SK-N-SH (cell line): ENCODE measurements at regions not wholly inside any gene's neighbourhood (a gene's known extent, or its start where the extent isn't known, plus 50 kb on each side); places are given as distances from the start of the nearest gene placed in this dataset.

Experiments used
- CTCF ChIA-PET: fragments of 300-600, 350-600 bp; formaldehyde crosslinking; extraction: SDS; loops from one replicate; lab custom pipeline; 2021; lab: Yijun Ruan, JAX
- POLR2A ChIA-PET: fragments of 350-600 bp; sonication (Branson Sonifier 250); formaldehyde crosslinking; extraction: SDS; loops from one replicate; lab custom pipeline; 2020; ENCODE audit warnings: antibody characterized with exemption, inconsistent platforms; lab: Yijun Ruan, JAX
- DNase-seq: peaks from one replicate; pipeline ENCODE4 v3.0.0; 2012
- H2AFZ ChIP-seq: fragments of 200-600 bp; sonication (generic); 2 replicates; pipeline ENCODE4 v1.8.1; 2016; ENCODE audit warnings: antibody characterized with exemption, mild to moderate bottlenecking, low read depth
- H3F3A ChIP-seq: fragments of 200-600 bp; sonication (generic); replicated peaks from 2 replicates; pipeline ENCODE3; 2016; ENCODE audit warnings: antibody characterized with exemption, mild to moderate bottlenecking; ENCODE audit not compliant: insufficient read depth
- H3K27ac ChIP-seq, 2 experiments: fragments of 200-500 bp in 1 of 2; fragments of 200-600 bp in 1 of 2; sonication (Bioruptor generic) in 1 of 2; sonication (generic), shearing (Covaris generic) in 1 of 2; 2 replicates each; pipeline versions ENCODE4 v1.5.1 to v1.6.1; 2014 to 2016; ENCODE audit warnings: low read depth in 2 of 2, inconsistent platforms in 1 of 2, low read length in 1 of 2, mild to moderate bottlenecking in 1 of 2, mixed read lengths in 1 of 2
- H3K27me3 ChIP-seq: fragments of 200-600 bp; sonication (generic), shearing (Covaris generic); 2 replicates; pipeline ENCODE4 v1.6.1; 2016; ENCODE audit warnings: mixed run types; ENCODE audit not compliant: insufficient read depth
- H3K36me3 ChIP-seq, 2 experiments: fragments of 200-500 bp in 1 of 2; fragments of 200-600 bp in 1 of 2; sonication (Bioruptor generic) in 1 of 2; sonication (generic) in 1 of 2; replicated peaks in 1 of 2; 2 replicates each; pipeline versions ENCODE3 to v1.5.1; 2014 to 2016; ENCODE audit warnings: low read length in 1 of 2, mild to moderate bottlenecking in 1 of 2; ENCODE audit not compliant: insufficient read depth in 2 of 2, control insufficient read depth in 1 of 2
- H3K4me1 ChIP-seq, 2 experiments: fragments of 200-500 bp in 1 of 2; fragments of 200-600 bp in 1 of 2; sonication (Bioruptor generic) in 1 of 2; sonication (generic), shearing (Covaris generic) in 1 of 2; 2 replicates each; pipeline versions ENCODE4 v1.5.1 to v1.6.1; 2014 to 2016; ENCODE audit warnings: low read depth in 1 of 2, low read length in 1 of 2, mixed run types in 1 of 2; ENCODE audit not compliant: insufficient read depth in 2 of 2, control insufficient read depth in 1 of 2
- H3K4me2 ChIP-seq: fragments of 200-600 bp; sonication (generic), shearing (Covaris generic); 2 replicates; pipeline ENCODE4 v1.6.1; 2017; ENCODE audit warnings: mixed run types
- H3K4me3 ChIP-seq, 2 experiments: fragments of 200-500 bp in 1 of 2; fragments of 200-600 bp in 1 of 2; sonication (Bioruptor generic) in 1 of 2; sonication (generic), shearing (Covaris generic) in 1 of 2; 2 replicates each; pipeline versions ENCODE4 v1.5.1 to v1.8.1; 2014 to 2016; ENCODE audit warnings: low read depth in 2 of 2, inconsistent platforms in 1 of 2, low read length in 1 of 2, mild to moderate bottlenecking in 1 of 2, mixed read lengths in 1 of 2, moderate library complexity in 1 of 2
- H3K79me2 ChIP-seq: fragments of 200-600 bp; sonication (generic); 2 replicates; pipeline ENCODE4 v1.8.1; 2017; ENCODE audit warnings: mild to moderate bottlenecking; ENCODE audit not compliant: insufficient read depth
- H3K9ac ChIP-seq: fragments of 200-600 bp; sonication (generic); 2 replicates; pipeline ENCODE4 v1.6.1; 2017; ENCODE audit warnings: mixed run types
- H3K9me2 ChIP-seq: fragments of 200-600 bp; sonication (generic); 2 replicates; pipeline ENCODE4 v1.6.1; 2017; ENCODE audit warnings: mixed run types
- H3K9me3 ChIP-seq: fragments of 200-600 bp; sonication (generic); 2 replicates; pipeline ENCODE4 v1.6.1; 2017; ENCODE audit warnings: mixed run types, mild to moderate bottlenecking, moderate library complexity
- H4K20me1 ChIP-seq: fragments of 200-600 bp; sonication (generic); 2 replicates; pipeline ENCODE4 v1.6.1; 2017; ENCODE audit warnings: mild to moderate bottlenecking, mixed run types; ENCODE audit not compliant: insufficient read depth
- CHD2 ChIP-seq: fragments of 150-350 bp; IDR thresholded peaks from 2 replicates; pipeline ENCODE4 v1.6.1; 2018; ENCODE audit warnings: low read length; ENCODE audit not compliant: partially characterized antibody
- FOXJ3 ChIP-seq: sonication (generic); formaldehyde crosslinking; IDR thresholded peaks from 2 replicates; pipeline ENCODE4 v1.5.1; 2020; ENCODE audit warnings: mild to moderate bottlenecking, missing genetic modification reagents
- MAX ChIP-seq: IDR thresholded peaks from 2 replicates; pipeline ENCODE4 v1.4.0; 2012; ENCODE audit warnings: low read depth
- NRF1 ChIP-seq: IDR thresholded peaks from 2 replicates; pipeline ENCODE4 v1.6.1; 2012; ENCODE audit warnings: low read depth, mild to moderate bottlenecking, low read length
- POLR2AphosphoS5 ChIP-seq: IDR thresholded peaks from 2 replicates; pipeline ENCODE4 v1.6.1; 2012; ENCODE audit warnings: low read depth, low read length
- RAD21 ChIP-seq: IDR thresholded peaks from 2 replicates; pipeline ENCODE4 v1.6.1; 2012; ENCODE audit warnings: mild to moderate bottlenecking, low read length
- RCOR1 ChIP-seq: fragments of 150-350 bp; IDR thresholded peaks from 2 replicates; pipeline ENCODE4 v1.6.1; 2017; ENCODE audit warnings: antibody characterized with exemption, low read length
- REST ChIP-seq: IDR thresholded peaks from 2 replicates; pipeline ENCODE4 v1.6.1; 2012; ENCODE audit warnings: mild to moderate bottlenecking, low read depth, low read length, moderate library complexity
- SMC3 ChIP-seq: IDR thresholded peaks from 2 replicates; pipeline ENCODE4 v1.6.1; 2012; ENCODE audit warnings: low read depth, low read length, improper control_type of control experiment
- TAF1 ChIP-seq: IDR thresholded peaks from 2 replicates; pipeline ENCODE4 v1.6.1; 2012; ENCODE audit warnings: low read depth, mild to moderate bottlenecking, low read length, moderate library complexity, borderline replicate concordance
- TCF12 ChIP-seq: IDR thresholded peaks from 2 replicates; pipeline ENCODE4 v1.4.0; 2012
- ZBTB33 ChIP-seq: IDR thresholded peaks from 2 replicates; pipeline ENCODE4 v1.4.0; 2012; ENCODE audit warnings: low read depth, borderline replicate concordance
- WGBS: methylation state at CpG from one replicate; pipeline ENCODE4 v1.1.6; 2017; ENCODE audit warnings: low lambda C conversion rate; 5-methylcytosine and 5-hydroxymethylcytosine counted together

- CTCF ChIA-PET: no interaction called here
- Histone ChIP-seq H4K20me1 (no peaks in the 10 kb centered on the region), H3K79me2 (no peaks in the 10 kb centered on the region), H3K9ac (no peak overlapping the region), H3K9me2 (no peaks in the 10 kb centered on the region), H3K36me3 (no peaks in the 10 kb centered on the region), H3K4me3 (no peak overlapping the region), H3K9me3 (no peaks in the 10 kb centered on the region), H3K27me3 (no peaks in the 10 kb centered on the region), H3K4me2 (no peak overlapping the region), H3K4me1 (peaks cover 0 to 14% of the 10 kb centered on the region in 2 experiments; a peak in 1 of 4 replicates), H2AFZ (no peak overlapping the region), H3F3A (no peaks in the 10 kb centered on the region), H3K27ac (no peak overlapping the region)
- POLR2A ChIA-PET: no interaction called here
- TF ChIP-seq RAD21 (no peak), RCOR1 (no peak), ZBTB33 (no peak), REST (no peak), CHD2 (no peak), TCF12 (no peak), POLR2AphosphoS5 (no peak), NRF1 (no peak), MAX (no peak), SMC3 (no peak), FOXJ3 (no peak), TAF1 (no peak)
- DNase-seq: no peak
- 72% methylated on average over 3 of the region's 4 CpGs for WGBS
Measured at GRCh38 chr1:229002451-229002960, 267.2 kb downstream of the RHOU start.
